Heart left ventricle (tissue), 16 donors: ENCODE measurements at regions not wholly inside any gene's neighbourhood (a gene's known extent, or its start where the extent isn't known, plus 50 kb on each side); places are given as distances from the start of the nearest gene placed in this dataset.

Experiments
- ATAC-seq, 4 donors: fragments of 200-7000 bp; cut with Tn5 transposase; one replicate each; pipeline ENCODE4 v1.9.1; 2020 to 2022; ENCODE audit warnings: moderate library complexity in 4 of 4, mild to moderate bottlenecking in 3 of 4, moderate number of reproducible peaks in 1 of 4
- DNase-seq, 5 donors: peaks; one replicate each; pipeline ENCODE4 v3.0.0-alpha.2; 2020
- H3K27ac ChIP-seq, 12 donors: fragments of 200-600 bp; sonication (generic) in 4 of 12; one replicate each; pipeline versions ENCODE4 v1.5.0 to v1.8.0; 2016 to 2022; ENCODE audit warnings: mild to moderate bottlenecking in 2 of 12
- H3K27me3 ChIP-seq, 9 donors: fragments of 200-600 bp; sonication (generic) in 2 of 9; one replicate each; pipeline versions ENCODE4 v1.5.1 to v1.8.0; 2016 to 2022; ENCODE audit warnings: mild to moderate bottlenecking in 3 of 9
- H3K36me3 ChIP-seq, 9 donors: fragments of 200-600 bp; sonication (generic) in 2 of 9; one replicate each; pipeline versions ENCODE4 v1.5.0 to v1.8.0; 2018 to 2022; ENCODE audit warnings: mild to moderate bottlenecking in 2 of 9
- H3K4me1 ChIP-seq, 12 donors: fragments of 200-600 bp; sonication (generic) in 4 of 12; one replicate each; pipeline versions ENCODE4 v1.5.0 to v1.8.0; 2016 to 2022; ENCODE audit warnings: mild to moderate bottlenecking in 3 of 12
- H3K4me3 ChIP-seq, 12 donors: fragments of 200-600 bp; sonication (generic) in 4 of 12; one replicate each; pipeline versions ENCODE4 v1.5.0 to v1.8.0; 2017 to 2022; ENCODE audit warnings: mild to moderate bottlenecking in 9 of 12, moderate library complexity in 4 of 12
- H3K9me3 ChIP-seq, 12 donors: fragments of 200-600 bp; sonication (generic) in 4 of 12; one replicate each; pipeline versions ENCODE4 v1.5.0 to v1.8.0; 2016 to 2022; ENCODE audit warnings: mild to moderate bottlenecking in 1 of 12
- CTCF ChIP-seq, 12 donors: fragments of 200-600 bp; sonication (generic) in 4 of 12; IDR thresholded peaks; one replicate each; pipeline versions ENCODE4 v1.5.0 to v1.8.0; 2018 to 2022; ENCODE audit warnings: antibody characterized with exemption in 12 of 12, mild to moderate bottlenecking in 5 of 12
- POLR2A ChIP-seq, 2 donors: fragments of 450-650 bp; IDR thresholded peaks; one replicate each; pipeline ENCODE4 v1.6.1; 2017; ENCODE audit warnings: antibody characterized with exemption in 2 of 2, mild to moderate bottlenecking in 2 of 2, moderate library complexity in 2 of 2
- WGBS, 4 donors: extraction: QIAGEN DNeasy Blood & Tissue Kit in 2 of 4; methylation state at CpG; one replicate each; pipeline versions ENCODE4 v1.1.5 to v1.1.7; 2013 to 2018; 5-methylcytosine and 5-hydroxymethylcytosine counted together
- intact Hi-C, 10 donors: fragments of 100-400 bp; cut with DNase I; formaldehyde crosslinking; loops; one replicate each; pipeline versions ENCODE4 v1.11.1 to v1.14.2; 2022
- donor health status: ischemic (EF 13 %, LVEDD 7.1; RV severe dilation, severe dysfunction).
- donor health status: healthy with polysubstance abuse.
- donor health status: DM: no; HTN: yes; CAD: no.
- donor health status: DM: no; HTN: no; CAD: no.
- donor health status: ischemic (EF 25% LVEDD 6.9; RV normal size, moderate dysfunction).
- donor health status: ischemic (EF 25% LVEDD 5.7; RV mildly dilated, moderate dysfunction).
- donor health status: healthy.
- donor health status: DM: yes; HTN: yes; CAD: no.
- donor health status: ischemic (EF 35%, LVEDD 5.7; RV mildly dilated, moderate dysfunction).
- donor health status: nonischemic (EF 11% LVEDD 7.7; RV severe dilation, severe dysfunction).
- donor health status: DM: yes; HTN: yes; CAD: no.
- donor health status: PGD.
- donor health status: ischemic (EF 29% LVEDD 5.4; RV normal size, mild dysfunction).
- donor health status: nonischemic (EF 23%, LVEDD 6.1; RV moderate dilation, normal function).

- Histone ChIP-seq H3K9me3 (no peaks in the 10 kb centered on the region), H3K27ac (no peak overlapping the region), H3K27me3 (no peaks in the 10 kb centered on the region), H3K4me1 (no peaks in the 10 kb centered on the region), H3K36me3 (no peaks in the 10 kb centered on the region), H3K4me3 (no peak overlapping the region)
- TF ChIP-seq POLR2A (IDR thresholded peaks at IDR 0.05): no peak
- DNase-seq (no peak), ATAC-seq (no peak)
- 87 to 92% (median 89%) methylated on average over 2 of the region's 2 CpGs for WGBS, 4 donors
- intact Hi-C loops: no loop called here
These were observed 448.1 kb upstream of the NXPH2 start for GRCh38 chr2:139228276-139228675.

GRCh38 chr2:139225961-139226360, 445.8 kb upstream of the NXPH2 start:
- WGBS, 4 donors: 79 to 87% (median 84%) methylated on average over 2 of the region's 2 CpGs
- TF ChIP-seq CTCF (IDR thresholded peaks at IDR 0.05): no peak
- TF ChIP-seq POLR2A (IDR thresholded peaks at IDR 0.05): no peak
- no peaks in the 10 kb centered on the region for H3K36me3 ChIP-seq
- H3K27ac ChIP-seq: no peak overlapping the region
- ATAC-seq (no peak), DNase-seq (no peak)
- H3K4me3 ChIP-seq: no peak overlapping the region
- no peaks in the 10 kb centered on the region for H3K9me3 ChIP-seq
- no peaks in the 10 kb centered on the region for H3K4me1 ChIP-seq
- intact Hi-C loops: no loop called here
- H3K27me3 ChIP-seq: no peaks in the 10 kb centered on the region

GRCh38 chr2:139218181-139218580, 438.0 kb upstream of the NXPH2 start:
- ATAC-seq (no peak), DNase-seq (no peak)
- H3K4me3 ChIP-seq: no peak overlapping the region
- H3K9me3 ChIP-seq: peaks cover 0 to 3% (median 0%) of the 10 kb centered on the region in 12 donors
- 75 to 81% (median 80%) methylated on average over 1 of the region's 1 CpG for WGBS, 4 donors
- no peaks in the 10 kb centered on the region for H3K4me1 ChIP-seq
- no peaks in the 10 kb centered on the region for H3K36me3 ChIP-seq
- no peaks in the 10 kb centered on the region for H3K27me3 ChIP-seq
- TF ChIP-seq CTCF (IDR thresholded peaks at IDR 0.05) (no peak), POLR2A (IDR thresholded peaks at IDR 0.05) (no peak)
- intact Hi-C loops: no loop called here
- H3K27ac ChIP-seq: no peak overlapping the region

GRCh38 chr2:139217641-139218040, 437.5 kb upstream of the NXPH2 start:
- no peak overlapping the region for H3K4me3 ChIP-seq
- TF ChIP-seq CTCF (IDR thresholded peaks at IDR 0.05) (no peak), POLR2A (IDR thresholded peaks at IDR 0.05) (no peak)
- no peak overlapping the region for H3K27ac ChIP-seq
- H3K36me3 ChIP-seq: no peaks in the 10 kb centered on the region
- no peaks in the 10 kb centered on the region for H3K4me1 ChIP-seq
- intact Hi-C loops: no loop called here
- DNase-seq (no peak), ATAC-seq (no peak)
- no peaks in the 10 kb centered on the region for H3K27me3 ChIP-seq
- peaks cover 0 to 3% (median 0%) of the 10 kb centered on the region in 12 donors for H3K9me3 ChIP-seq
- whole genome bisulfite sequencing, 4 donors: 71 to 75% (median 72%) methylated on average over 3 of the region's 3 CpGs

GRCh38 chr2:139216435-139216834, 436.2 kb upstream of the NXPH2 start:
- ATAC-seq (no peak), DNase-seq (no peak)
- Histone ChIP-seq H3K27me3 (no peaks in the 10 kb centered on the region), H3K27ac (no peak overlapping the region), H3K36me3 (no peaks in the 10 kb centered on the region), H3K9me3 (peaks cover 0 to 3% (median 0%) of the 10 kb centered on the region in 12 donors), H3K4me3 (no peak overlapping the region), H3K4me1 (no peaks in the 10 kb centered on the region)
- no peak for TF ChIP-seq CTCF (IDR thresholded peaks at IDR 0.05)
- intact Hi-C loops: no loop called here
